Naive thymus-derived CD4-positive, alpha-beta T cell (primary cell): ENCODE measurements at regions not wholly inside any gene's neighbourhood (a gene's known extent, or its start where the extent isn't known, plus 50 kb on each side); places are given as distances from the start of the nearest gene placed in this dataset.
A peak's percentile ranks its signal among the peaks of the same experiment; 100 is the strongest.

Source experiments
- ATAC-seq: fragments of 150-1000 bp; cut with Tn5 transposase; 2 replicates; pipeline ENCODE4 v1.10.0; 2021; ENCODE audit warnings: mild to moderate bottlenecking, moderate library complexity
- CTCF ChIA-PET: fragments of 350-600 bp; sonication (Branson Sonifier 250); formaldehyde crosslinking; loops from one replicate; lab custom pipeline; 2021; ENCODE audit warnings: antibody characterized with exemption; lab: Charles Lee
- POLR2A ChIA-PET: fragments of 350-600 bp; sonication (Branson Sonifier 250); formaldehyde crosslinking; loops from one replicate; lab custom pipeline; 2021; ENCODE audit warnings: antibody characterized with exemption, inconsistent platforms; lab: Charles Lee
- DNase-seq, 9 donors: peaks; one replicate each; pipeline versions ENCODE4 v3.0.0 to v3.0.0-alpha.2; 2020 to 2022; ENCODE audit warnings: mixed read lengths in 1 of 9
- H3K27ac ChIP-seq: one replicate; pipeline ENCODE4 v1.7.0; 2013; ENCODE audit warnings: mild to moderate bottlenecking, low read depth, low read length, moderate library complexity
- H3K27me3 ChIP-seq, 2 donors: one replicate each; pipeline ENCODE4 v1.7.0; 2013; ENCODE audit warnings: low read length in 2 of 2, mild to moderate bottlenecking in 2 of 2, moderate library complexity in 2 of 2; ENCODE audit not compliant: control insufficient read depth in 2 of 2, insufficient read depth in 2 of 2
- H3K36me3 ChIP-seq, 3 experiments: 1 replicate in 2 of 3; 2 replicates in 1 of 3; pipeline ENCODE4 v1.7.0; 2013; ENCODE audit warnings: low read length in 3 of 3, mild to moderate bottlenecking in 3 of 3, moderate library complexity in 1 of 3; ENCODE audit not compliant: insufficient read depth in 3 of 3, control insufficient read depth in 2 of 3
- H3K4me1 ChIP-seq, 2 donors: one replicate each; pipeline ENCODE4 v1.7.0; 2013; ENCODE audit warnings: low read length in 2 of 2, mild to moderate bottlenecking in 2 of 2, moderate library complexity in 1 of 2; ENCODE audit not compliant: control insufficient read depth in 2 of 2, insufficient read depth in 2 of 2
- H3K4me3 ChIP-seq: 2 replicates; pipeline ENCODE4 v1.7.0; 2013; ENCODE audit warnings: mild to moderate bottlenecking, low read length
- H3K9me3 ChIP-seq, 3 experiments: 1 replicate in 2 of 3; 2 replicates in 1 of 3; pipeline ENCODE4 v1.7.0; 2013; ENCODE audit warnings: low read length in 3 of 3; ENCODE audit not compliant: control insufficient read depth in 2 of 3
- H3K27ac Mint-ChIP-seq, 9 donors: one replicate each; pipeline ENCODE4 v1.8.0; 2020 to 2022; ENCODE audit warnings: mixed read lengths in 9 of 9, mild to moderate bottlenecking in 8 of 9, moderate library complexity in 5 of 9, inconsistent platforms in 2 of 9
- H3K27me3 Mint-ChIP-seq, 5 donors: one replicate each; pipeline ENCODE4 v1.8.0; 2021 to 2022; ENCODE audit warnings: mixed read lengths in 5 of 5, mild to moderate bottlenecking in 1 of 5
- H3K36me3 Mint-ChIP-seq, 5 donors: one replicate each; pipeline ENCODE4 v1.8.0; 2020 to 2022; ENCODE audit warnings: mixed read lengths in 5 of 5, mild to moderate bottlenecking in 3 of 5, inconsistent platforms in 1 of 5
- H3K4me1 Mint-ChIP-seq, 7 donors: one replicate each; pipeline ENCODE4 v1.8.0; 2020 to 2022; ENCODE audit warnings: mixed read lengths in 7 of 7, mild to moderate bottlenecking in 3 of 7, inconsistent platforms in 1 of 7
- H3K4me3 Mint-ChIP-seq, 10 donors: one replicate each; pipeline ENCODE4 v1.8.0; 2020 to 2022; ENCODE audit warnings: mild to moderate bottlenecking in 10 of 10, mixed read lengths in 10 of 10, moderate library complexity in 6 of 10, inconsistent platforms in 2 of 10
- H3K9me3 Mint-ChIP-seq, 11 donors: one replicate each; pipeline ENCODE4 v1.8.0; 2020 to 2022; ENCODE audit warnings: mixed read lengths in 11 of 11, mild to moderate bottlenecking in 4 of 11, inconsistent platforms in 1 of 11, moderate library complexity in 1 of 11
- intact Hi-C, 2 donors: fragments of 100-400 bp; cut with micrococcal nuclease; formaldehyde crosslinking; loops; one replicate each; pipeline ENCODE4 v1.15.1; 2023

DNA sequence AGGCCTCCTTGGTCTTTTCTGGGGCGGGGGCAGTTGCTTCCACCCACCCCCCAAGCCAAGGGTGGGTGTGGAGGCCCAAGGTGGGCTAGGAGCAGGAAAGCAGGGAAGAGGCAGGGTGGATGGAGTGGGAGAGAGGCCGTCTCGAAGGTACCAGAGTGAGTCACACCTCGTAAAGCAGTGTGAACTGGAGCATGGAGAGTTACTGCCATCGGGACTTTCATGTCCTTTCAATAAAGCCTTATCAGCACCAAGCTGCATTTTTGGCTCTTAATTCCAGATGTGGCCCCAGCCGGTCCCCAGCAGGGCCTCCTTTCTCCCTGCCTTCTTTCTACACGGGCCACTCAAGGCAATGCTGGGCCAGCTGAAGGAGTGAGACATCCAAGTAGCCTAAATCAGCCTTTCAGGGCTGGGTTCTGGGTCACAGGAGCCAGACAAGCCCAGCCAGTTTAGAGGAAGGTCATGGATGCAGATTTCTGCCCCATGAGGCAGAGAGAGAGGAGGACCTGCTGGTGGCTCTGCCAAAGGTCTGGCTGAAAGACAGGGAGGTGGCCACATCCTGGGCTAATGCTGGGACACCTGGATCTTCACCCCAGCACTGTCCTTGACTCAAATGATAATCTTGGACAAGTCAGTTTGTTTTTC is 59.0 kb upstream of the CD82 start:
- Mint-ChIP-seq H3K36me3 (peaks cover 0 to 6% (median 5%) of the 10 kb centered on the region in 5 donors), H3K9me3 (peaks cover 0 to 13% (median 4%) of the 10 kb centered on the region in 11 donors), H3K4me3 (no peak overlapping the region), H3K27me3 (peaks cover 0 to 12% (median 7%) of the 10 kb centered on the region in 5 donors), H3K4me1 (no peaks in the 10 kb centered on the region), H3K27ac (no peak overlapping the region)
- Histone ChIP-seq H3K36me3 (no peaks in the 10 kb centered on the region), H3K27me3 (no peaks in the 10 kb centered on the region), H3K27ac (no peak overlapping the region), H3K4me3 (no peak overlapping the region), H3K9me3 (no peaks in the 10 kb centered on the region), H3K4me1 (no peaks in the 10 kb centered on the region)
- no peak for ATAC-seq
- intact Hi-C loops, result no loop called here
- DNase-seq, result no peak
- CTCF ChIA-PET, result no interaction called here
- POLR2A ChIA-PET, result interaction anchor here (0.8 kb wide), 1 partner anchor 429 kb away, joined by 3 read pairs; no protein-coding TSS in a partner anchor

DNA sequence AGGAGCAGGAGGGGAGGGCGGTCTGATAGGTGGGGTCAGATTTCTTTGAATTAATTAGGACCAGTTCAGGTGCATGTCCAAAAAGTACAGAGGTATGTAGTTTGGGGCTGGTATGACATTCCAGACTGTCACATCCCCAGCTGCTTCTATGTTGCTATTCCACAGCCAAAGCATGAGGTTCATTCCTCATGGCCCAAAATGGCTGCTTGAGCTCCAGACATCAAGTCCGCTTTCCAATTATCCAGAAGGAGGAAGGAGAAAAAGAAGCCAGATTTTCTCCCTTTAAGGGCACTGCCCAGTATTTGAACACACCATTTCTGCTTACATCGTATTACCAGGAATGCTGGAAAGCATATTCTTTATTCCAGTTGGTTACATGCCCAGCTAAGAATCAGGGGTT is 58.0 kb upstream of the CD82 start:
- CTCF ChIA-PET, result no interaction called here
- Histone ChIP-seq H3K4me1 (no peaks in the 10 kb centered on the region), H3K4me3 (no peak overlapping the region), H3K27me3 (no peaks in the 10 kb centered on the region), H3K27ac (no peak overlapping the region), H3K9me3 (no peaks in the 10 kb centered on the region), H3K36me3 (no peaks in the 10 kb centered on the region)
- DNase-seq, result no peak
- no peaks in the 10 kb centered on the region for H3K4me1 Mint-ChIP-seq
- ATAC-seq, result no peak
- POLR2A ChIA-PET, result no interaction called here
- H3K27me3 Mint-ChIP-seq, result peaks cover 0 to 12% (median 7%) of the 10 kb centered on the region in 5 donors
- H3K27ac Mint-ChIP-seq, result no peak overlapping the region
- peaks cover 0 to 13% (median 4%) of the 10 kb centered on the region in 11 donors for H3K9me3 Mint-ChIP-seq
- intact Hi-C loops, result no loop called here
- H3K4me3 Mint-ChIP-seq, result no peak overlapping the region
- H3K36me3 Mint-ChIP-seq, result peaks cover 0 to 6% (median 5%) of the 10 kb centered on the region in 5 donors

- no peak for ATAC-seq
- H3K27ac Mint-ChIP-seq, result no peak overlapping the region
- ChIA-PET POLR2A (no interaction called here), CTCF (no interaction called here)
- peaks cover 0 to 6% (median 5%) of the 10 kb centered on the region in 5 donors for H3K36me3 Mint-ChIP-seq
- no peak for DNase-seq
- no peaks in the 10 kb centered on the region for H3K9me3 ChIP-seq
- H3K4me1 ChIP-seq, result no peaks in the 10 kb centered on the region
- H3K9me3 Mint-ChIP-seq, result peaks cover 0 to 13% (median 4%) of the 10 kb centered on the region in 11 donors
- no peaks in the 10 kb centered on the region for H3K27me3 ChIP-seq
- H3K27me3 Mint-ChIP-seq, result peaks cover 0 to 12% (median 7%) of the 10 kb centered on the region in 5 donors
- H3K4me3 Mint-ChIP-seq, result no peak overlapping the region
- H3K36me3 ChIP-seq, result no peaks in the 10 kb centered on the region
- no peak overlapping the region for H3K27ac ChIP-seq
- no peaks in the 10 kb centered on the region for H3K4me1 Mint-ChIP-seq
- intact Hi-C loops, result no loop called here
- H3K4me3 ChIP-seq, result no peak overlapping the region
These were observed 57.5 kb upstream of the CD82 start for GRCh38 chr11:44507896-44508445.

DNA sequence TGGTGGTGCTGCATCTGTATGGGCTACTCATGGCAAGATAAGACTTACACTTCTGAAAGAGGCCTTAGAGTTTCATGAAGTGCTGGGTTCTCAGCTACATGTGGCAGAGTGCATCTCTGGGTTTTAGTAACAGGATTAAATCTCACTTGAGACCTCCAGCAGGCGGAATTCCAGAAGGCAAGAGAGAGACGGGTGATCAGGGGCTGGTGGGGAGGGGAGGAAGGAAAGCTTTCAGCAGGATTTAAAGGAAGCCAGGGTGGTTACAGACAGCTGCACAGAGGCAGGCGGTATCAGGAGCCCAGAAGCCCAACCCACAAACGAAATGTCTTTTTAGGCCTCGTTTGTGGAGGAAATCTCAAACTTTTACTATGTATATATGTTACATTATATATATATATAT is 56.2 kb upstream of the CD82 start:
- Histone ChIP-seq H3K4me3 (no peak overlapping the region), H3K4me1 (no peaks in the 10 kb centered on the region), H3K36me3 (no peaks in the 10 kb centered on the region), H3K27ac (no peak overlapping the region), H3K27me3 (no peaks in the 10 kb centered on the region), H3K9me3 (no peaks in the 10 kb centered on the region)
- H3K4me3 Mint-ChIP-seq, result no peak overlapping the region
- ATAC-seq (no peak), DNase-seq (no peak)
- peaks cover 0 to 14% (median 7%) of the 10 kb centered on the region in 5 donors for H3K27me3 Mint-ChIP-seq
- peaks cover 0 to 6% (median 5%) of the 10 kb centered on the region in 5 donors for H3K36me3 Mint-ChIP-seq
- no peaks in the 10 kb centered on the region for H3K4me1 Mint-ChIP-seq
- ChIA-PET CTCF (no interaction called here), POLR2A (no interaction called here)
- no peak overlapping the region for H3K27ac Mint-ChIP-seq
- H3K9me3 Mint-ChIP-seq, result peaks cover 0 to 13% (median 4%) of the 10 kb centered on the region in 11 donors
- intact Hi-C loops, result no loop called here

DNA sequence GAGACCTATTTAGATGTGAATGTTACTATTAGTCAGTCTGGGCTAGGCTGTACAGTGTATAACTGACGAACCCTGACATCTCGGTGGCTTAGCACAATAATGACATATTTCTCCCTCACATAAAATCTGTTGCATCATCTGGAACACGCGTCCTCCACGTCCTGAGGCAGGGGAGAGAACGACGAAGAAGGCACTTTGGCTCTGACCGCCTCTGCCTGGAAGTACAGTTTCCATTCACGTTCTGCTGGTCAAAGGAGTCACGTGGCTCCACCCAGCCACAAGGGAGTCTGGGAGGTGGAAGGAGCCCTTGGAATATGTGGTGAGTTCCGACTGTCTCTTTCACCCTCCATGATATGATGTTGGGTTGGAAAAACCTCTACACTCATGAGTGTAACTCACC is 55.1 kb upstream of the CD82 start:
- H3K27me3 ChIP-seq, result no peaks in the 10 kb centered on the region
- H3K36me3 ChIP-seq, result no peaks in the 10 kb centered on the region
- H3K9me3 ChIP-seq, result no peaks in the 10 kb centered on the region
- POLR2A ChIA-PET, result no interaction called here
- H3K36me3 Mint-ChIP-seq, result peaks cover 0 to 6% (median 5%) of the 10 kb centered on the region in 5 donors
- DNase-seq (no peak), ATAC-seq (no peak)
- peaks cover 0 to 13% (median 4%) of the 10 kb centered on the region in 11 donors for H3K9me3 Mint-ChIP-seq
- CTCF ChIA-PET, result no interaction called here
- no peak overlapping the region for H3K27ac ChIP-seq
- no peak overlapping the region for H3K4me3 ChIP-seq
- intact Hi-C loops, result no loop called here
- no peak overlapping the region for H3K4me3 Mint-ChIP-seq
- no peak overlapping the region for H3K27ac Mint-ChIP-seq
- no peaks in the 10 kb centered on the region for H3K4me1 Mint-ChIP-seq
- H3K27me3 Mint-ChIP-seq, result peaks cover 0 to 14% (median 9%) of the 10 kb centered on the region in 5 donors
- no peaks in the 10 kb centered on the region for H3K4me1 ChIP-seq

- ATAC-seq, result no peak
- Histone ChIP-seq H3K9me3 (no peaks in the 10 kb centered on the region), H3K36me3 (no peaks in the 10 kb centered on the region), H3K4me3 (no peak overlapping the region), H3K27ac (no peak overlapping the region), H3K4me1 (no peaks in the 10 kb centered on the region), H3K27me3 (no peaks in the 10 kb centered on the region)
- Mint-ChIP-seq H3K4me3 (no peak overlapping the region), H3K4me1 (no peaks in the 10 kb centered on the region), H3K27ac (no peak overlapping the region), H3K9me3 (peaks cover 0 to 4% (median 0%) of the 10 kb centered on the region in 11 donors), H3K27me3 (peaks cover 0 to 13% (median 7%) of the 10 kb centered on the region in 5 donors), H3K36me3 (no peaks in the 10 kb centered on the region)
- POLR2A ChIA-PET, result no interaction called here
- CTCF ChIA-PET, result interaction anchor here (0.8 kb wide), 1 partner anchor 22 kb away, joined by 3 read pairs; no protein-coding TSS in a partner anchor
- no peak for DNase-seq
- intact Hi-C loops, result no loop called here
These were observed 52.6 kb upstream of the CD82 start for GRCh38 chr11:44512818-44513217.

GRCh38 chr11:44515048-44515447 is 50.4 kb upstream of the CD82 start:
- no peak overlapping the region for H3K4me3 Mint-ChIP-seq
- Histone ChIP-seq H3K4me3 (no peak overlapping the region), H3K36me3 (no peaks in the 10 kb centered on the region), H3K27me3 (no peaks in the 10 kb centered on the region), H3K27ac (no peak overlapping the region), H3K9me3 (no peaks in the 10 kb centered on the region), H3K4me1 (no peaks in the 10 kb centered on the region)
- H3K36me3 Mint-ChIP-seq, result no peaks in the 10 kb centered on the region
- intact Hi-C loops, result no loop called here
- H3K9me3 Mint-ChIP-seq, result no peaks in the 10 kb centered on the region
- peaks cover 0 to 29% (median 20%) of the 10 kb centered on the region in 5 donors for H3K27me3 Mint-ChIP-seq
- no peaks in the 10 kb centered on the region for H3K4me1 Mint-ChIP-seq
- DNase-seq (no peak), ATAC-seq (peak; percentile 12)
- CTCF ChIA-PET, result no interaction called here
- POLR2A ChIA-PET, result no interaction called here
- no peak overlapping the region for H3K27ac Mint-ChIP-seq
